ENCODE measurements at regions not wholly inside any gene's neighbourhood (a gene's known extent, or its start where the extent isn't known, plus 50 kb on each side); places are given as distances from the start of the nearest gene placed in this dataset.
A peak's percentile ranks its signal among the peaks of the same experiment; 100 is the strongest.

GRCh38 chr2:172252154-172252553 lies 149.5 kb upstream of the DLX2 start:
- peak overlapping the region; percentile 46 for H3K27ac ChIP-seq
- no peak overlapping the region for H3K4me3 ChIP-seq
- DNase-seq, result peak in 1 of 2 donors; percentile 70
- no peaks in the 10 kb centered on the region for H3K36me3 ChIP-seq (ENCODE audit: insufficient read depth in 1 of 2, low read depth in 1 of 2)
- intact Hi-C loops (cut with DNase I), result no loop called here
- no peaks in the 10 kb centered on the region for H3K4me1 ChIP-seq
- no peaks in the 10 kb centered on the region for H3K9me3 ChIP-seq
- no peak for TF ChIP-seq CTCF (IDR thresholded peaks at IDR 0.05)
- no peaks in the 10 kb centered on the region for H3K27me3 ChIP-seq (ENCODE audit: insufficient read depth in 3 of 3, low read length in 2 of 3)
- peak in 3 of 4 donors; percentile 45 to 71 (median 59) for ATAC-seq
- 68 to 77% (median 69%) methylated on average over 12 of the region's 12 CpGs for WGBS, 3 donors

DNA sequence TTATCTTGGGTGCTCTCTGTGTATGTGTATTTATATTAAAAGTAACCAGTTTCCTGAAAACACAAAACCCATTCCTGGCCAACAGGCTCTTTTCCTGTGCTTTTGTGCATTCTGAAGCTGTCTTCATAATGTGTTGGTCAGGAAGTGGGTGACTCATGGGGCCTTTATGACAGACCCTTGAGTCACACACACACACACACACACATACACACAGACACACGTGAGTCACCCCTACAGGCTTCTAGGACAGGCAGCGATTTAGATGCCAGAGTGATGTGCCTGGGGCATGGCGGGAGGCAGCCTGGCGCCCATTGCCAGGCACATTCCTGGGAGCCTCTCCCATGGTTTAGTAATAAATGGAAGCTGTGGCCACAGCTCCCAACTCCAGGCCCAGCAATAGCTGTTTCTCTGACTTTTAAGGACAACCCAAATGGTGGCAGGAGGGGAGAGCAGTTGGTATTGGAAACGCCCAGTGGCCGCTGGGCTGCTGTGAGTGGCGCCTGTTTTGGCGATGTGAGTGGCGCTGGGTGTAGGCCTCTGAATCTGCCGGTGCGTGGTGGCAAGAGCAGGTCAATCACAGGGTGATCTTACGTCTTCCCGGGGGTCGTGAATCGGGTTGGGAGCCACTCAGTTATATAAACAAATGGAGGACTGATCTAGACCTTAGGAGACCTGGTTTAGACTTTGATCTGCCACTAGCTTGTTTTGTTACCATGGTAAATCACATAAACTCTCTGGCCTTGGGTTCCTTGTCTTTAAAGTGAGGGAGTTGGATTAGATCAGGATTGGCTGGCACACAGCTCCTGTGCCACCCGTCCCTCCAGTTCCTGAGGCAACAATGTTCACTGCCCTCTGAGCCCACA lies 150.7 kb upstream of the DLX2 start:
- H3K4me1 ChIP-seq, result no peaks in the 10 kb centered on the region
- H3K27me3 ChIP-seq (ENCODE audit: insufficient read depth in 3 of 3, low read length in 2 of 3), result no peaks in the 10 kb centered on the region
- peak overlapping the region; percentile 58 for H3K27ac ChIP-seq
- ATAC-seq (peak; percentile 63 to 87 (median 82)), DNase-seq (peak; percentile 51 to 52)
- intact Hi-C loops (cut with DNase I), result no loop called here
- WGBS, 3 donors, result 64 to 68% (median 66%) methylated on average over 15 to 16 of the region's 16 CpGs
- no peak overlapping the region for H3K4me3 ChIP-seq
- no peak for TF ChIP-seq CTCF (IDR thresholded peaks at IDR 0.05)
- H3K36me3 ChIP-seq (ENCODE audit: insufficient read depth in 1 of 2, low read depth in 1 of 2), result no peaks in the 10 kb centered on the region
- no peaks in the 10 kb centered on the region for H3K9me3 ChIP-seq

- intact Hi-C loops (cut with DNase I), result no loop called here
- DNase-seq (no peak), ATAC-seq (no peak)
- no peak for TF ChIP-seq CTCF (IDR thresholded peaks at IDR 0.05)
- Histone ChIP-seq H3K36me3 (ENCODE audit: insufficient read depth in 1 of 2, low read depth in 1 of 2) (no peaks in the 10 kb centered on the region), H3K27ac (no peak overlapping the region), H3K4me3 (no peak overlapping the region), H3K4me1 (no peaks in the 10 kb centered on the region), H3K9me3 (no peaks in the 10 kb centered on the region), H3K27me3 (ENCODE audit: insufficient read depth in 3 of 3, low read length in 2 of 3) (no peaks in the 10 kb centered on the region)
- 32 to 37% (median 35%) methylated on average over 2 of the region's 2 CpGs for WGBS, 3 donors
Observed at GRCh38 chr2:172256886-172257285, 154.2 kb upstream of the DLX2 start.

DNA sequence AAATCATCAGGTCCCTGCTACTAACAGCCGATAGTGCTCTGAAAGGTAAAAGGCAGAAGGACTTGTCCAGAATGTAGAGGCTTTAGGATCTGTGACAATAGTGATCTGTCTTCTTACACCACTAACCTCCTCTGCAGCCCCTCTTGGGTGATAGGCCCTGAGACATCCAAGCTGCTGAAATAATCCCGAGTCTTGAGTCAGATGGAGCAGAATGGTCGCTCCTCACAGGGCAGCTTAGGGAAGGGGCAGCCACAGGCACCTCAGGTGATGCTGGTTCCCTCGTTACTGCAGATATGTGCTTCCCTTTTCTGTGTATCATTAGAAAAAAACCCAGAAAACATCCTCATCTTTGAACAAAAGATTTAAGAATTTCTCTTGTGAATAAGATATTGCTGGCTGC lies 157.1 kb upstream of the DLX2 start:
- H3K4me1 ChIP-seq, result no peaks in the 10 kb centered on the region
- no peak overlapping the region for H3K4me3 ChIP-seq
- H3K36me3 ChIP-seq (ENCODE audit: insufficient read depth in 1 of 2, low read depth in 1 of 2), result no peaks in the 10 kb centered on the region
- no peak overlapping the region for H3K27ac ChIP-seq
- 89 to 95% (median 90%) methylated on average over 4 of the region's 4 CpGs for WGBS, 3 donors
- DNase-seq, result no peak
- H3K27me3 ChIP-seq (ENCODE audit: insufficient read depth in 3 of 3, low read length in 2 of 3), result no peaks in the 10 kb centered on the region
- TF ChIP-seq CTCF (IDR thresholded peaks at IDR 0.05), result no peak
- no peak for ATAC-seq
- intact Hi-C loops (cut with DNase I), result no loop called here
- no peaks in the 10 kb centered on the region for H3K9me3 ChIP-seq
